Adrenal gland (tissue), 5 donors: ENCODE measurements at regions not wholly inside any gene's neighbourhood (a gene's known extent, or its start where the extent isn't known, plus 50 kb on each side); places are given as distances from the start of the nearest gene placed in this dataset.

Source experiments
- CTCF ChIP-seq, 6 experiments: fragments of 450-650 bp in 4 of 6; fragments of 200-600 bp in 2 of 6; sonication (generic) in 1 of 6; IDR thresholded peaks; 1 replicate in 5 of 6; 2 replicates in 1 of 6; pipeline versions ENCODE4 v1.5.1 to v1.8.0; 2016 to 2021; ENCODE audit warnings: antibody characterized with exemption in 6 of 6, mild to moderate bottlenecking in 2 of 6, moderate library complexity in 1 of 6
- POLR2A ChIP-seq, 2 donors: fragments of 450-650 bp; IDR thresholded peaks; one replicate each; pipeline ENCODE4 v1.6.1; 2017; ENCODE audit warnings: antibody characterized with exemption in 2 of 2, mild to moderate bottlenecking in 2 of 2, moderate library complexity in 1 of 2
- donor health status: DM: no; HTN: no; CAD: no.

GRCh38 chr10:3858051-3858845 lies 73.2 kb upstream of the KLF6 start:
- no peak for TF ChIP-seq CTCF (IDR thresholded peaks at IDR 0.05)
- TF ChIP-seq POLR2A (IDR thresholded peaks at IDR 0.05) = no peak
